Stimulated activated CD4-positive, alpha-beta T cell treated with anti-CD3 and anti-CD28 coated beads, Interleukin-1b, Interleukin-23, amount 100 ng/mL, for 4 hours (primary cell): ENCODE measurements at regions not wholly inside any gene's neighbourhood (a gene's known extent, or its start where the extent isn't known, plus 50 kb on each side); places are given as distances from the start of the nearest gene placed in this dataset.
"Not testable (repeated sequence)": the region's sequence is repeated elsewhere in the genome, so short reads cannot be mapped to it uniquely, and the experiment has no call there.

Experiments used
- DNase-seq, 2 donors: peaks; one replicate each; pipeline ENCODE4 v3.0.0-alpha.2; 2020; ENCODE audit warnings: low read depth in 2 of 2

- no peak for DNase-seq
Observed at GRCh38 chr11:28820296-28820989, 712.3 kb downstream of the METTL15 start.

- DNase-seq: no peak
Observed at GRCh38 chr11:28819741-28820140, 711.6 kb downstream of the METTL15 start.

GRCh38 chr11:28815110-28815509 lies 706.9 kb downstream of the METTL15 start:
- no peak for DNase-seq

GRCh38 chr11:28808771-28809170 lies 700.6 kb downstream of the METTL15 start:
- DNase-seq: no peak

- DNase-seq: no peak
Observed at GRCh38 chr11:28799316-28799715, 691.1 kb downstream of the METTL15 start.

- DNase-seq: no peak
Observed at GRCh38 chr11:28798286-28798685, 690.1 kb downstream of the METTL15 start.

- DNase-seq: no peak
Observed at GRCh38 chr11:28797536-28797935, 689.3 kb downstream of the METTL15 start.

- DNase-seq: no peak
Observed at GRCh38 chr11:28794405-28794804, 686.2 kb downstream of the METTL15 start.

- DNase-seq: no peak
Observed at GRCh38 chr11:28793282-28793738, 685.1 kb downstream of the METTL15 start.

GRCh38 chr11:28792856-28793255 lies 684.7 kb downstream of the METTL15 start:
- DNase-seq: no peak

GRCh38 chr11:28787897-28788296 lies 679.7 kb downstream of the METTL15 start:
- DNase-seq: not testable (repeated sequence)

GRCh38 chr11:28777126-28777525 lies 668.9 kb downstream of the METTL15 start:
- DNase-seq: no peak

GRCh38 chr11:28773606-28774005 lies 665.4 kb downstream of the METTL15 start:
- DNase-seq: no peak

GRCh38 chr11:28770806-28771205 lies 662.6 kb downstream of the METTL15 start:
- DNase-seq: no peak

- no peak for DNase-seq
Observed at GRCh38 chr11:28767574-28767973, 659.4 kb downstream of the METTL15 start.

- DNase-seq: no peak
Observed at GRCh38 chr11:28763876-28764275, 655.7 kb downstream of the METTL15 start.

- no peak for DNase-seq
Observed at GRCh38 chr11:28763151-28763550, 655.0 kb downstream of the METTL15 start.

- no peak for DNase-seq
Observed at GRCh38 chr11:28760676-28761390, 652.6 kb downstream of the METTL15 start.

GRCh38 chr11:28759311-28759710 lies 651.1 kb downstream of the METTL15 start:
- DNase-seq: no peak

GRCh38 chr11:28757725-28758515 lies 649.7 kb downstream of the METTL15 start:
- DNase-seq: no peak

GRCh38 chr11:28756977-28757376 lies 648.8 kb downstream of the METTL15 start:
- DNase-seq: no peak

GRCh38 chr11:28743061-28743550 lies 634.9 kb downstream of the METTL15 start:
- DNase-seq: no peak
